Spinal cord (tissue), 9 donors: ENCODE measurements at regions not wholly inside any gene's neighbourhood (a gene's known extent, or its start where the extent isn't known, plus 50 kb on each side); places are given as distances from the start of the nearest gene placed in this dataset.
A peak's percentile ranks its signal among the peaks of the same experiment; 100 is the strongest.

Experiments
- DNase-seq, 6 donors: peaks; one replicate each; pipeline versions ENCODE4 v3.0.0 to v3.0.0-alpha.2; 2013 to 2015; ENCODE audit warnings: low spot score in 6 of 6, low read depth in 4 of 6
- H3K27ac ChIP-seq: one replicate; pipeline ENCODE4 v1.5.1; 2013; ENCODE audit warnings: low read depth, low read length, control low read depth
- H3K27me3 ChIP-seq: one replicate; pipeline ENCODE4 v1.6.1; 2013; ENCODE audit warnings: low read length; ENCODE audit not compliant: control insufficient read depth, insufficient read depth
- H3K36me3 ChIP-seq: one replicate; pipeline ENCODE4 v1.6.1; 2013; ENCODE audit warnings: low read length; ENCODE audit not compliant: control insufficient read depth, insufficient read depth
- H3K4me1 ChIP-seq: one replicate; pipeline ENCODE4 v1.6.1; 2013; ENCODE audit warnings: low read length; ENCODE audit not compliant: control insufficient read depth, insufficient read depth
- H3K4me3 ChIP-seq: one replicate; pipeline ENCODE4 v1.5.1; 2013; ENCODE audit warnings: low read depth, low read length, control low read depth
- H3K9me3 ChIP-seq: one replicate; pipeline ENCODE4 v1.6.1; 2013; ENCODE audit warnings: low read length; ENCODE audit not compliant: control insufficient read depth, insufficient read depth
- WGBS: methylation state at CpG from one replicate; pipeline ENCODE4 v1.1.5; 2013; ENCODE audit warnings: missing lambda C conversion rate; ENCODE audit not compliant: insufficient coverage; 5-methylcytosine and 5-hydroxymethylcytosine counted together
- donor health status: healthy.

GRCh38 chr14:104376202-104377140 is 203.1 kb upstream of the C14orf180 start:
- Histone ChIP-seq H3K27me3 (peaks cover 4% of the 10 kb centered on the region), H3K4me1 (peaks cover 15% of the 10 kb centered on the region), H3K36me3 (no peaks in the 10 kb centered on the region), H3K4me3 (no peak overlapping the region), H3K9me3 (peaks cover 3% of the 10 kb centered on the region), H3K27ac (no peak overlapping the region)
- WGBS, result 80% methylated on average over 29 of the region's 31 CpGs
- DNase-seq, result no peak

GRCh38 chr14:104377256-104377655 is 202.3 kb upstream of the C14orf180 start:
- H3K36me3 ChIP-seq, result no peaks in the 10 kb centered on the region
- H3K4me1 ChIP-seq, result peaks cover 15% of the 10 kb centered on the region
- DNase-seq, result no peak
- 92% methylated on average over 10 of the region's 10 CpGs for WGBS
- no peak overlapping the region for H3K27ac ChIP-seq
- H3K27me3 ChIP-seq, result peaks cover 4% of the 10 kb centered on the region
- H3K4me3 ChIP-seq, result no peak overlapping the region
- H3K9me3 ChIP-seq, result peaks cover 1% of the 10 kb centered on the region

GRCh38 chr14:104378698-104379113 is 200.9 kb upstream of the C14orf180 start:
- Histone ChIP-seq H3K36me3 (no peaks in the 10 kb centered on the region), H3K4me1 (peaks cover 20% of the 10 kb centered on the region), H3K4me3 (no peak overlapping the region), H3K27ac (no peak overlapping the region), H3K27me3 (peaks cover 7% of the 10 kb centered on the region), H3K9me3 (peaks cover 1% of the 10 kb centered on the region)
- peak in 2 of 6 donors; percentile 87 to 92 for DNase-seq
- WGBS, result 31% methylated on average over 4 of the region's 7 CpGs

- Histone ChIP-seq H3K36me3 (peaks cover 2% of the 10 kb centered on the region), H3K9me3 (peaks cover 1% of the 10 kb centered on the region), H3K4me1 (peaks cover 55% of the 10 kb centered on the region), H3K27me3 (peaks cover 8% of the 10 kb centered on the region), H3K4me3 (no peak overlapping the region), H3K27ac (no peak overlapping the region)
- DNase-seq, result no peak
- WGBS, result 86% methylated on average over 18 of the region's 20 CpGs
Observed at GRCh38 chr14:104382361-104383087, 197.0 kb upstream of the C14orf180 start.

GRCh38 chr14:104383088-104383995 is 196.2 kb upstream of the C14orf180 start:
- H3K4me1 ChIP-seq, result peaks cover 62% of the 10 kb centered on the region
- no peak overlapping the region for H3K4me3 ChIP-seq
- H3K27me3 ChIP-seq, result peaks cover 8% of the 10 kb centered on the region
- peaks cover 2% of the 10 kb centered on the region for H3K36me3 ChIP-seq
- peak in 1 of 6 donors; percentile 75 for DNase-seq
- H3K27ac ChIP-seq, result peak overlapping the region; percentile 12
- H3K9me3 ChIP-seq, result peaks cover 1% of the 10 kb centered on the region
- 8% methylated on average over 12 of the region's 26 CpGs for WGBS

- no peak overlapping the region for H3K27ac ChIP-seq
- peaks cover 1% of the 10 kb centered on the region for H3K9me3 ChIP-seq
- H3K4me1 ChIP-seq, result peaks cover 61% of the 10 kb centered on the region
- no peak overlapping the region for H3K4me3 ChIP-seq
- peaks cover 10% of the 10 kb centered on the region for H3K27me3 ChIP-seq
- peak in 3 of 6 donors; percentile 36 to 92 (median 86) for DNase-seq
- peaks cover 2% of the 10 kb centered on the region for H3K36me3 ChIP-seq
- 34% methylated on average over 19 of the region's 19 CpGs for WGBS
Observed at GRCh38 chr14:104383996-104384775, 195.4 kb upstream of the C14orf180 start.

GRCh38 chr14:104384776-104385071 is 194.8 kb upstream of the C14orf180 start:
- no peak for DNase-seq
- Histone ChIP-seq H3K9me3 (peaks cover 1% of the 10 kb centered on the region), H3K27me3 (peaks cover 10% of the 10 kb centered on the region), H3K4me3 (no peak overlapping the region), H3K4me1 (peaks cover 61% of the 10 kb centered on the region), H3K36me3 (peaks cover 2% of the 10 kb centered on the region), H3K27ac (no peak overlapping the region)
- 64% methylated on average over 6 of the region's 6 CpGs for WGBS

- Histone ChIP-seq H3K9me3 (peaks cover 1% of the 10 kb centered on the region), H3K27ac (no peak overlapping the region), H3K27me3 (peaks cover 10% of the 10 kb centered on the region), H3K36me3 (peaks cover 2% of the 10 kb centered on the region), H3K4me3 (no peak overlapping the region), H3K4me1 (peaks cover 61% of the 10 kb centered on the region)
- 55% methylated on average over 13 of the region's 15 CpGs for WGBS
- DNase-seq, result peak in 2 of 6 donors; percentile 32 to 64
Observed at GRCh38 chr14:104385111-104385510, 194.5 kb upstream of the C14orf180 start.
